ENCODE measurements at regions not wholly inside any gene's neighbourhood (a gene's known extent, or its start where the extent isn't known, plus 50 kb on each side); places are given as distances from the start of the nearest gene placed in this dataset.

- TF ChIP-seq CTCF (IDR thresholded peaks at IDR 0.05; ENCODE audit: borderline replicate concordance, extremely low read depth, insufficient read depth): no peak
- Histone ChIP-seq H3K27ac (ENCODE audit: low read depth in 2 of 2, low read length in 2 of 2) (no peak overlapping the region), H3K9me3 (ENCODE audit: control insufficient read depth in 2 of 3, insufficient read depth in 1 of 3, low read length in 3 of 3) (no peaks in the 10 kb centered on the region), H3K27me3 (ENCODE audit: control insufficient read depth, insufficient read depth, low read length) (no peaks in the 10 kb centered on the region), H3K4me1 (ENCODE audit: control insufficient read depth in 2 of 3, insufficient read depth in 2 of 3, low read depth in 1 of 3, low read length in 3 of 3) (no peaks in the 10 kb centered on the region), H3K9ac (ENCODE audit: low read length in 3 of 3) (no peak overlapping the region), H3K36me3 (ENCODE audit: control insufficient read depth in 2 of 3, insufficient read depth in 3 of 3, low read length in 3 of 3) (no peaks in the 10 kb centered on the region), H3K4me3 (ENCODE audit: low read length in 3 of 3) (no peak overlapping the region)
- FAIRE-seq: no peak
- intact Hi-C loops (cut with DNase I): no loop called here
- no peak for DNase-seq
Observed at GRCh38 chr3:115384381-115384780, 237.3 kb upstream of the ZBTB20 start.

GRCh38 chr3:115385774-115386730, 237.3 kb upstream of the GAP43 start:
- H3K4me3 ChIP-seq (ENCODE audit: low read length in 3 of 3): no peak overlapping the region
- no peaks in the 10 kb centered on the region for H3K27me3 ChIP-seq (ENCODE audit: control insufficient read depth, insufficient read depth, low read length)
- no peaks in the 10 kb centered on the region for H3K36me3 ChIP-seq (ENCODE audit: control insufficient read depth in 2 of 3, insufficient read depth in 3 of 3, low read length in 3 of 3)
- DNase-seq (no peak), FAIRE-seq (no peak)
- no peak for TF ChIP-seq CTCF (IDR thresholded peaks at IDR 0.05; ENCODE audit: borderline replicate concordance, extremely low read depth, insufficient read depth)
- intact Hi-C loops (cut with DNase I): no loop called here
- H3K9me3 ChIP-seq (ENCODE audit: control insufficient read depth in 2 of 3, insufficient read depth in 1 of 3, low read length in 3 of 3): no peaks in the 10 kb centered on the region
- no peak overlapping the region for H3K9ac ChIP-seq (ENCODE audit: low read length in 3 of 3)
- H3K4me1 ChIP-seq (ENCODE audit: control insufficient read depth in 2 of 3, insufficient read depth in 2 of 3, low read depth in 1 of 3, low read length in 3 of 3): no peaks in the 10 kb centered on the region
- no peak overlapping the region for H3K27ac ChIP-seq (ENCODE audit: low read depth in 2 of 2, low read length in 2 of 2)

GRCh38 chr3:115388166-115388565, 235.1 kb upstream of the GAP43 start:
- no peaks in the 10 kb centered on the region for H3K9me3 ChIP-seq (ENCODE audit: control insufficient read depth in 2 of 3, insufficient read depth in 1 of 3, low read length in 3 of 3)
- TF ChIP-seq CTCF (IDR thresholded peaks at IDR 0.05; ENCODE audit: borderline replicate concordance, extremely low read depth, insufficient read depth): no peak
- H3K4me1 ChIP-seq (ENCODE audit: control insufficient read depth in 2 of 3, insufficient read depth in 2 of 3, low read depth in 1 of 3, low read length in 3 of 3): no peaks in the 10 kb centered on the region
- no peak overlapping the region for H3K27ac ChIP-seq (ENCODE audit: low read depth in 2 of 2, low read length in 2 of 2)
- FAIRE-seq (no peak), DNase-seq (peak in 2 of 5 donors; percentile 1 to 24)
- intact Hi-C loops (cut with DNase I): no loop called here
- no peak overlapping the region for H3K9ac ChIP-seq (ENCODE audit: low read length in 3 of 3)
- no peak overlapping the region for H3K4me3 ChIP-seq (ENCODE audit: low read length in 3 of 3)
- no peaks in the 10 kb centered on the region for H3K36me3 ChIP-seq (ENCODE audit: control insufficient read depth in 2 of 3, insufficient read depth in 3 of 3, low read length in 3 of 3)
- H3K27me3 ChIP-seq (ENCODE audit: control insufficient read depth, insufficient read depth, low read length): no peaks in the 10 kb centered on the region

Measured in kidney (tissue), 13 donors.